A673 (cell line): ENCODE measurements at regions not wholly inside any gene's neighbourhood (a gene's known extent, or its start where the extent isn't known, plus 50 kb on each side); places are given as distances from the start of the nearest gene placed in this dataset.

Experiments used
- BruUV-seq: library from RNA; stranded (reverse); fragments of 400-500 nt; replicated peaks from 2 replicates; lab custom pipeline; 2021; lab: Mats Ljungman, UMichigan
- CTCF ChIA-PET: fragments of 300-600 bp; sonication (Branson Sonifier 250); formaldehyde crosslinking; loops from one replicate; lab custom pipeline; 2022; ENCODE audit warnings: antibody characterized with exemption; lab: Charles Lee
- POLR2A ChIA-PET: fragments of 300-600 bp; sonication (Branson Sonifier 250); formaldehyde crosslinking; loops from one replicate; lab custom pipeline; 2022; ENCODE audit warnings: antibody characterized with exemption; ENCODE audit not compliant: low non-redundant PET; lab: Charles Lee
- DNase-seq: peaks from one replicate; pipeline ENCODE4 v3.0.0-alpha.2; 2015; ENCODE audit warnings: low spot score
- H3K27ac ChIP-seq: fragments of 200-600 bp; sonication (generic); 2 replicates; pipeline ENCODE4 v1.5.1; 2016; ENCODE audit warnings: mixed run types, low read depth, mild to moderate bottlenecking, mixed read lengths, antibody characterized with exemption, low read length; ENCODE audit not compliant: poor library complexity, severe bottlenecking
- H3K27me3 ChIP-seq: fragments of 200-600 bp; sonication (generic); replicated peaks from 2 replicates; pipeline ENCODE4 v1.6.1; 2017; ENCODE audit warnings: mixed run types, low read depth, mild to moderate bottlenecking, mixed read lengths, antibody characterized with exemption, low read length; ENCODE audit not compliant: insufficient read depth, poor library complexity
- H3K36me3 ChIP-seq: fragments of 200-600 bp; sonication (generic); 2 replicates; pipeline ENCODE4 v1.6.1; 2016; ENCODE audit warnings: mixed run types, mild to moderate bottlenecking, mixed read lengths, antibody characterized with exemption, low read length; ENCODE audit not compliant: insufficient read depth, poor library complexity, severe bottlenecking
- H3K4me1 ChIP-seq: fragments of 200-600 bp; sonication (generic); 2 replicates; pipeline ENCODE4 v1.6.1; 2017; ENCODE audit warnings: mixed run types, mild to moderate bottlenecking, mixed read lengths, antibody characterized with exemption, low read length; ENCODE audit not compliant: insufficient read depth, poor library complexity, severe bottlenecking
- H3K4me3 ChIP-seq: fragments of 200-600 bp; sonication (generic); 2 replicates; pipeline ENCODE4 v1.5.1; 2016; ENCODE audit warnings: low read depth, mixed run types, mild to moderate bottlenecking, mixed read lengths, low read length; ENCODE audit not compliant: poor library complexity, severe bottlenecking
- H3K9me3 ChIP-seq: fragments of 200-600 bp; sonication (generic); 2 replicates; pipeline ENCODE4 v1.6.1; 2016; ENCODE audit warnings: mixed run types, low read depth, mild to moderate bottlenecking, mixed read lengths, antibody characterized with exemption, low read length; ENCODE audit not compliant: poor library complexity, severe bottlenecking
- CTCF ChIP-seq: fragments of 300-800, 200-600 bp; sonication (generic); conservative IDR thresholded peaks from 2 replicates; pipeline ENCODE4 v1.5.1; 2017; ENCODE audit warnings: low read depth, mild to moderate bottlenecking, antibody characterized with exemption, low read length, moderate library complexity, mixed read lengths
- EZH2 ChIP-seq: fragments of 200-600 bp; sonication (generic); IDR thresholded peaks from 2 replicates; pipeline ENCODE4 v1.6.1; 2017; ENCODE audit warnings: borderline replicate concordance, low read depth, mild to moderate bottlenecking, mixed read lengths, antibody characterized with exemption, low read length; ENCODE audit not compliant: poor library complexity, severe bottlenecking
- intact Hi-C: fragments of 100-400 bp; cut with micrococcal nuclease; formaldehyde crosslinking; loops from one replicate; pipeline ENCODE4 v1.10.0; 2022; ENCODE audit not compliant: unreplicated experiment

- Histone ChIP-seq H3K27me3 (no peaks in the 10 kb centered on the region), H3K9me3 (no peaks in the 10 kb centered on the region), H3K4me1 (no peaks in the 10 kb centered on the region), H3K36me3 (no peaks in the 10 kb centered on the region), H3K27ac (no peak overlapping the region), H3K4me3 (no peak overlapping the region)
- no TSS peak for BruUV-seq
- CTCF ChIA-PET: no interaction called here
- intact Hi-C loops: no loop called here
- no peak for TF ChIP-seq EZH2
- TF ChIP-seq CTCF: no peak
- no peak for DNase-seq
- POLR2A ChIA-PET: no interaction called here
These were observed 94.9 kb upstream of the IKZF1 start for GRCh38 chr7:50209461-50210135.

- no peak for DNase-seq
- intact Hi-C loops: no loop called here
- Histone ChIP-seq H3K27ac (no peak overlapping the region), H3K36me3 (no peaks in the 10 kb centered on the region), H3K9me3 (no peaks in the 10 kb centered on the region), H3K27me3 (no peaks in the 10 kb centered on the region), H3K4me3 (no peak overlapping the region), H3K4me1 (no peaks in the 10 kb centered on the region)
- BruUV-seq: no TSS peak
- no peak for TF ChIP-seq EZH2
- TF ChIP-seq CTCF: no peak
- CTCF ChIA-PET: no interaction called here
- POLR2A ChIA-PET: no interaction called here
These were observed 96.0 kb upstream of the IKZF1 start for GRCh38 chr7:50208378-50208982.

GRCh38 chr7:50207686-50208255, 96.7 kb upstream of the IKZF1 start:
- no peaks in the 10 kb centered on the region for H3K4me1 ChIP-seq
- DNase-seq: no peak
- H3K27ac ChIP-seq: no peak overlapping the region
- H3K27me3 ChIP-seq: no peaks in the 10 kb centered on the region
- ChIA-PET POLR2A (no interaction called here), CTCF (no interaction called here)
- H3K36me3 ChIP-seq: no peaks in the 10 kb centered on the region
- TF ChIP-seq CTCF: no peak
- no TSS peak for BruUV-seq
- no peak overlapping the region for H3K4me3 ChIP-seq
- intact Hi-C loops: no loop called here
- H3K9me3 ChIP-seq: no peaks in the 10 kb centered on the region
